Stimulated activated naive B cell treated with anti-CD40 and anti-IgM and Interleukin-4, amounts not matched to agents 10 μg/mL and 1 μg/mL and 100 μg/mL, for 72 hours (primary cell): ENCODE measurements at regions not wholly inside any gene's neighbourhood (a gene's known extent, or its start where the extent isn't known, plus 50 kb on each side); places are given as distances from the start of the nearest gene placed in this dataset.

Experiments
- ATAC-seq, 2 donors: fragments of 150-1000 bp; cut with Tn5 transposase; replicated peaks; 2 replicates each; pipeline ENCODE4 v1.10.0; 2021; ENCODE audit warnings: moderate library complexity in 1 of 2
- DNase-seq: peaks from one replicate; pipeline ENCODE4 v3.0.0; 2021
- H3K27ac Mint-ChIP-seq: one replicate; pipeline ENCODE4 v1.8.0; 2022; ENCODE audit warnings: mild to moderate bottlenecking, mixed read lengths
- H3K27me3 Mint-ChIP-seq, 2 donors: one replicate each; pipeline ENCODE4 v1.8.0; 2022; ENCODE audit warnings: mixed read lengths in 2 of 2
- H3K36me3 Mint-ChIP-seq, 2 donors: one replicate each; pipeline ENCODE4 v1.8.0; 2022; ENCODE audit warnings: mixed read lengths in 2 of 2, mild to moderate bottlenecking in 1 of 2
- H3K4me1 Mint-ChIP-seq, 2 donors: one replicate each; pipeline ENCODE4 v1.8.0; 2022; ENCODE audit warnings: mixed read lengths in 2 of 2, mild to moderate bottlenecking in 1 of 2
- H3K4me3 Mint-ChIP-seq, 2 donors: one replicate each; pipeline ENCODE4 v1.8.0; 2022; ENCODE audit warnings: mild to moderate bottlenecking in 2 of 2, mixed read lengths in 2 of 2, moderate library complexity in 1 of 2
- H3K9me3 Mint-ChIP-seq, 2 donors: one replicate each; pipeline ENCODE4 v1.8.0; 2022; ENCODE audit warnings: mixed read lengths in 2 of 2, mild to moderate bottlenecking in 1 of 2

DNA sequence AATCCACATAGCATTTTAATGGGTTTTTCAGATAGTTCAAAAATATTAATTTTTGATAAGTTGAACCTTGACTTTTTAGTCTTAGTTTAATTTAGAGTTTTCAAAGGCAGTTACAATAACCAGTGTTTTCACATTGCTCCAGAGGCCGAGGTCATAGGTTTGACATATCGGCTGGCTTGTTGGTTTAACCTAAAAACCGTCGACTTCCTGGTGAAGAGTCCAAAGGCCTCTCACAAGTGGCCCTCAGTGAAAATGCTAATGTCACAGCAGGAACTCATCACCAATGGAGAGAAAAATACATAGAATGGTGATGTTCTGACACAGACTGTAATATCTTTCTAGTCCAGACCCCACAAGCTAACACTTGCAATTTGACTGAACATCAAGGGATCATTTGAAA is 642.3 kb downstream of the PLOD2 start:
- H3K9me3 Mint-ChIP-seq = no peaks in the 10 kb centered on the region
- no peaks in the 10 kb centered on the region for H3K4me1 Mint-ChIP-seq

DNA sequence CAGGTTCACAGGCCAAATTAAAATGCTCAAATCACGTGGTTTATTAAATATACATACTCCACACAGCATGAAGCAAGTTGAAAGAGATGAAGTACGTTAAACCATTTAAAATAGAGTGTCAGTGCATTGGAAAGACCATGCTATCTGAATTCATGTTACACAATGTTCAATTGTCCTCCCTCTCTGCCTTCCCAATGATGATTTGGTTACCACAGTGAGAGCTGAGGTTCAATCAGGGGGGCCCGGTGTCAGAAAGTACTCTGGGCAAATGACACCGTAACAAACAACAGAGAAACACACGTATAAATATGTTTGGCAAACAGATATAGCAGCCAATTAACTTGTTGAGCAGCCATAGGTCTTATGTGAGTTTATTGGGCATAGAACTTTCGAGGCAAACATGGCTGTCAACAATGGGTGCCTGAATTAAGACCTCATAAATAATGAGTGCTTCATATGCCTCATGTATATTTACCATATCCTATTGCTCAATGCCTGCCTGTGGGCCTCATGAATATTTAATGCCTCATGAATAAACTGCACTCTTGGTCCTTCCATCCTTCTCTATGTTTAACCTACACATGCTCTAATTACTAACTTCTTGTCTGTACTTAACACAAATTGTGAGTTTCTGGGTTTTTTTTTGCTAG is 641.5 kb downstream of the PLOD2 start:
- no peak for ATAC-seq
- Mint-ChIP-seq H3K9me3 (no peaks in the 10 kb centered on the region), H3K36me3 (no peaks in the 10 kb centered on the region), H3K4me1 (no peaks in the 10 kb centered on the region), H3K27ac (no peak overlapping the region), H3K4me3 (no peak overlapping the region), H3K27me3 (no peaks in the 10 kb centered on the region)
- no peak for DNase-seq

More for the DNA sequence above, 642.3 kb downstream of the PLOD2 start:
- no peak overlapping the region for H3K27ac Mint-ChIP-seq
- no peak overlapping the region for H3K4me3 Mint-ChIP-seq
- H3K36me3 Mint-ChIP-seq = no peaks in the 10 kb centered on the region
- H3K27me3 Mint-ChIP-seq = no peaks in the 10 kb centered on the region
- ATAC-seq (no peak), DNase-seq (no peak)

DNA sequence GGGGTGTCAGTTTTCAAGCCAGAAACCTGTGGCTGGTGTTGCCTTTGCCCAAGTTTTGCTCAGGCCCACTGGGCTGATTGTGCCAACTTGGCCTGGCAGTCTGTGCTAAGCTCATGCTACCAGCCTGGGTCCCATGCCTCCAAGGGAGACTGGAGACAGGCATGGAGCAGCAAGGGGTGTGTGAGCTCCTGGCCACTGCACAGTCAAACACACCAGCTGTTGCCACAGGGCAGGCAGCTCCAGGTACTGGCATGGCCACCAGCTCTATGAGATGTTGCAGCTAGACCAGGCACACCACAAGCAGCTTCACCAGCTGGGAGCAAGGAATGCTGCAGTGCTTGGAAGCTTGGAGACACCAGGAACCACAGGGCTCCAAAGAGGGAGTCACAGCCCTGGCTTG is 638.8 kb downstream of the PLOD2 start:
- H3K27ac Mint-ChIP-seq = no peak overlapping the region
- H3K27me3 Mint-ChIP-seq = no peaks in the 10 kb centered on the region
- H3K4me3 Mint-ChIP-seq = no peak overlapping the region
- no peaks in the 10 kb centered on the region for H3K36me3 Mint-ChIP-seq
- peak in 1 of 2 donors; percentile 21 for ATAC-seq
- H3K9me3 Mint-ChIP-seq = no peaks in the 10 kb centered on the region
- no peak for DNase-seq
- H3K4me1 Mint-ChIP-seq = no peaks in the 10 kb centered on the region

DNA sequence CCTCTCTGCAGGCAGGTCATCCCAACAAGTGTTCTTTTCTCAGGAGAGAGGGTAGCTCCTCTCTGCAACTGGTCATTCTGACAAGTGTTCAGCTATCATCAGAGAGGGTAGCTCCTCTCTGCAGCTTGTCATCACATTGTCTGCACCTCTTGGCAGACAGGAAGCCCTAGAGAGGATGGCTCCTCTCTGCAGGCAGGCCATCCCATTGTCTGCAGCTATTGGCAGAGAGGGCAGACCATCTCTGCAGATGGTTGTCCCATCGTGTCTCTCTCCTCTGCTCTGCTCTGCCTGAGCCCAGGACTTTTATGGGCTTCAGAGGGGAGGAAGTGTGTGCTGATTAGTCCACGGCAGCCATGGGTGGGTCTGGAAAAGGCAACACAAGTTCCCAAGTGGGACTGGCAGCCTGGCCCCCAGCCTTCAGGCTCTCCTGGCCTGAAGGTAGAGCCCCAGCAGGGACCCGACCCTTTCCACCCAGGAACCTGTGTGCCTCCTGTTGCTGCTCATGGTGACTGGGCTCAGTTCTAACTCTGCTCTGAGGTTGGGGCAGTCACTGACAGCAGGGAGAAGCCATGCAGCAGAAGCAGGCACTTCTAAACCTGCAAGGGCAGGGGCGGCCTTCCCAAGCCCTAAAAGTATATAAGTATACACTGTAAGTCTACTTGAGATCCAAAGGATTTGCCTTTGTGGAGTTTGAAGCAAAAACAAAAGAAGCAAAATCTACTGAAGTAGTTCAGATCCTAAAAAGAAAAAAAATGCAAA is 637.9 kb downstream of the PLOD2 start:
- no peak overlapping the region for H3K4me3 Mint-ChIP-seq
- H3K27me3 Mint-ChIP-seq = no peaks in the 10 kb centered on the region
- no peaks in the 10 kb centered on the region for H3K9me3 Mint-ChIP-seq
- no peaks in the 10 kb centered on the region for H3K4me1 Mint-ChIP-seq
- ATAC-seq = peak; percentile 18 to 42
- DNase-seq = no peak
- no peak overlapping the region for H3K27ac Mint-ChIP-seq
- no peaks in the 10 kb centered on the region for H3K36me3 Mint-ChIP-seq

DNA sequence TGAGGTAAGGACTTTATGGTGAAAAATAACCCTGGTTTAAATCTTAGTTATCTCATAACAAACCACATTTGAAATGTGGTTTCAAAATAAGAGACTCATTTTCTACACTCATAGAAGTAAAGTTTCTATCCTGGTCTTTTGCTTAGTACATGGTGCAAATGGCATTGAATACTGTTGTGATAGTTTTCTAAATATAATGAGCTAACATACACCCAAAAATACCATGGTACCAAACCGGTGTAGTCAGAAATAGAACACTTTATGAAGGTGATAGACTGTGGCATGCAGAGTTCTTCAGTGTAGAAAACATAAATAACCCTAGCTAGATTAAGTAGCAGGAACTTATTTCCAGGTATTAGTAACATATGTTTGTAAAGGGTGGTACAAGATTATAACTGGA is 629.4 kb downstream of the PLOD2 start:
- Mint-ChIP-seq H3K36me3 (no peaks in the 10 kb centered on the region), H3K27me3 (no peaks in the 10 kb centered on the region), H3K4me3 (no peak overlapping the region), H3K4me1 (no peaks in the 10 kb centered on the region), H3K9me3 (peaks cover 0 to 1% of the 10 kb centered on the region in 2 donors), H3K27ac (no peak overlapping the region)
- DNase-seq (no peak), ATAC-seq (no peak)

DNA sequence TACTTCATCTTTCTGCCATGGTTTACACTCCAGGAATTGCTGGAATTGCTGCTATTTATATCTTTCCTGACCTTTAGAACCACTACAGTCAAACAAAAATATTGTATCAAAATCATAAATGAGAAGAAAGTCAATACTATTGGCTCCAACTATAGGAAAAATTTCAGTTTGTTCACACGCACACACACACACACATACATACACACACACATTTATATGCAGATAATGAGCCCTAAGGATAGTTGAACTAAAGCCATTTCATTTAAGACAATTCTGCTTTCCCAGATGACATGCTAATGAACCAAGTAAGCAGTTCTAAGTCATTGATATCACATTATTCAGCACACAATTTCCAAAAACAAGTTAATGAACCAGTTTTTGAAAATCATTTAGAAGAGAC is 627.3 kb downstream of the PLOD2 start:
- no peak for ATAC-seq
- H3K36me3 Mint-ChIP-seq = no peaks in the 10 kb centered on the region

DNA sequence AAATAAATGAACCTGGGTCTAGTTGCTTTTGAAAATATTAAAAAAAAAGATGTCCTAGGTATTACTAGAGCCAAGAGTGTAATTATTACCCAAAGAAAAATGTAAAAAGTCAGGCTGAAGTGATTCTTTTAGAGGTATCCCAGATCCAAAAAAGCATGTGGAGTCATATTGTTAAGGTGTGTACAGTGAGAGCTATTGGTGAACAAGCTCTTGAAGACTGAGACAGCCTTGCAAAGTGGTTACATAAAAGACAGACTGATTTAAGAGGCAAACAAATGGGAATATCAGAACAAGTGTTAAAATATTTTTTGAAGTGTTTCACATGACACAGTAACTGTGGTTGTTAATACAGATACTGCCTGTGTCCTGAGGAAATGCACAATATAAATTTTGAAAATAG is 624.5 kb downstream of the PLOD2 start:
- Mint-ChIP-seq H3K27ac (no peak overlapping the region), H3K9me3 (peaks cover 0 to 1% of the 10 kb centered on the region in 2 donors), H3K36me3 (no peaks in the 10 kb centered on the region), H3K4me3 (no peak overlapping the region), H3K27me3 (no peaks in the 10 kb centered on the region), H3K4me1 (no peaks in the 10 kb centered on the region)
- no peak for DNase-seq
- no peak for ATAC-seq

More for the DNA sequence above, 627.3 kb downstream of the PLOD2 start:
- no peaks in the 10 kb centered on the region for H3K4me1 Mint-ChIP-seq
- H3K4me3 Mint-ChIP-seq = no peak overlapping the region
- peaks cover 0 to 1% of the 10 kb centered on the region in 2 donors for H3K9me3 Mint-ChIP-seq
- no peak for DNase-seq
- no peaks in the 10 kb centered on the region for H3K27me3 Mint-ChIP-seq
- no peak overlapping the region for H3K27ac Mint-ChIP-seq

DNA sequence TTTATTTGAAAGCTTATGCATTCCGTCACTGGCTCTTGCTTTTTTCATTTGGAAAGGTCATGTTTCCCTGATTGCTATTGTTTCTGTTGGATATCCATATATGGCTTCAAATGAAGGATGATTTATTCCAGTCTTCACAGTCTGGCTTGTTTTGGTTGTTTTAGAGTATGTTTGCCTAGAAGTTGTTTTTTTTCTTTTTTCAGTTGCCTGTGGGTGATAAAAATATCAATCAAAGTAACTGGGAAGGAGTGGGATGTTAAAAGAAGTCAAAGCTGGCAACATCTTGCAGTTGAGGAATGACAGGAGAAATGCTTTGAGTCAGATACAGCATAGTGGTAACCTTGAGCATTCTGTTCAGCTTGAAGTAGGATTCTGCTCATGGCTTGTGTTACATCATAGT is 610.5 kb downstream of the PLOD2 start:
- Mint-ChIP-seq H3K9me3 (peaks cover 11 to 13% of the 10 kb centered on the region in 2 donors), H3K27me3 (no peaks in the 10 kb centered on the region), H3K27ac (no peak overlapping the region), H3K4me3 (no peak overlapping the region), H3K4me1 (no peaks in the 10 kb centered on the region), H3K36me3 (no peaks in the 10 kb centered on the region)
- ATAC-seq (no peak), DNase-seq (no peak)

DNA sequence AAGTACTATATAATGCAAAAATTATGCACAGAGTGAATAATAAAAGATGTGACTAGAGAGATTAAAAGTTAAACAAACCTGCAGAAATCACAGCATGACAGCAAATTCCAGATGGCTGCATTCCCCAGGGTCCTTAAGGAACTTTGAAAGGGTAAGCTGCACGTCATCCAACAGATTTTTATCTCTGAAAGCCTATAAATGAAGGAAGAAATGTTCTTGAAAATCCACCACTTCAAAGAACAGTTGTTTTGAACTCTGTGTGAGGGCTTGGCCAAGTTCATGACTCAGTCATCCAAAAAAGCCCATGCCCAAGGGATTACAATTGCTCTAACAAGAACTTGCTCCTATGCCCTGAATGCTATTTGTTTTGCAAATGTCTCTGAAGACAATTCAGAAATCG is 603.6 kb downstream of the PLOD2 start:
- Mint-ChIP-seq H3K27me3 (no peaks in the 10 kb centered on the region), H3K36me3 (no peaks in the 10 kb centered on the region), H3K27ac (no peak overlapping the region), H3K4me3 (no peak overlapping the region), H3K9me3 (peaks cover 11 to 22% of the 10 kb centered on the region in 2 donors), H3K4me1 (no peaks in the 10 kb centered on the region)
- no peak for DNase-seq
- no peak for ATAC-seq

DNA sequence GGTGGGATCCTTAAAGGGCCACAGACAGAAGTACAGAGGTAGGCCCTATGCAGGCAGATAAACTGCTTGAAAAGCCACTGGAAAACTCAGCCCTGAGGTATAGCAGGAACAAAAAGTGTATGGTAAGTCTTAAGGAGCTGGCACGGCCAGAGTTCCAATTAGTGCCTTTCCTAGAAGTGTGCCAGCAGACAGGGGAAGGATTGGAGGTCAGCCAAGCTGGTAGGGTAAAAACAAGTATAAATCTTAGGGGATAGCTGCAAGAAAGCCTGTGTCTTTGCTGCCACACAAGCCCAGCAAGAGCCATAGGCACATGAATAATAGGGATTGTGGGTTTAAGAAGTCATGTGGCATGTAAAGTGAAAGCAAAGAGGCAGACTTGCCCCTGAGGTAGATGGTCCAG is 582.5 kb downstream of the PLOD2 start:
- ATAC-seq = no peak
- H3K27me3 Mint-ChIP-seq = no peaks in the 10 kb centered on the region
- H3K4me3 Mint-ChIP-seq = no peak overlapping the region
- H3K27ac Mint-ChIP-seq = no peak overlapping the region
- peaks cover 0 to 1% of the 10 kb centered on the region in 2 donors for H3K9me3 Mint-ChIP-seq
- DNase-seq = no peak
- H3K4me1 Mint-ChIP-seq = no peaks in the 10 kb centered on the region
- H3K36me3 Mint-ChIP-seq = no peaks in the 10 kb centered on the region

DNA sequence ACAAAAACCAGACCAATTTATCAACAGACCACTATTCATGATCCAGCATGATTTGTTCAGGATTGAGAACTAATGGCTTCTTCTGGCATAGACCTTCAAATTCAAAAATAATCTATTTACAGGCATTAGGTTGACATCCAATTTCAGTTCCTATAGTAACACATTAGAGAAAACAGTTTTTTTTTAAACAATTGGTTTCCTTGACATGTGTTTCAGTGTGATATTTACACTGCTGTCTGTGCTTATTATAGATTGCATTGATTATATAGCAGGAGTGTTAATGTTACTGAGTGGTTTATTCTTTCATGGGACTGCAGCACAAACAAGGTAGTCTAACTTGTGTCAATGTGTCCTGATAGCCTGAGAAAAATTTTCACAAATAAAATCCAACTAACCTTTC is 579.3 kb downstream of the PLOD2 start:
- ATAC-seq (no peak), DNase-seq (no peak)
- Mint-ChIP-seq H3K27me3 (no peaks in the 10 kb centered on the region), H3K4me3 (no peak overlapping the region), H3K36me3 (no peaks in the 10 kb centered on the region), H3K27ac (no peak overlapping the region), H3K4me1 (no peaks in the 10 kb centered on the region), H3K9me3 (peaks cover 0 to 1% of the 10 kb centered on the region in 2 donors)

DNA sequence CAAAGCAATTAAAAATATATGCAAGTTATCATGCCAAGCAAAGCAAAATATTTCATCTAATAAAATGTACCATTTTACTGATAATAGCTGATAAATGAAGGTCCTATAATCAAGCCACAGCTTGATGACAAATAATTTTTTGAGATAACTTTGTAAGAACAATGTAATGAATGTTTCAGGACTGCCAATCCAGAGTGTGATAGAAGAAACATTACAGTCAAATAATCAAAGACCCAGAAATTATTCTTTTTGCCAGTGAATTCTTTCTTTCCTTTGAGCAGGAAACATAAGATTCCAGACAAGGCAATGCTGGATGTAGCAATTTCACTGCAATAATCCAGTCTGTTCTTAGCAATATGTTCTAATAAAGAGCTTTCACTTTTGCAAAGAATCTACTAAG is 556.1 kb downstream of the PLOD2 start:
- H3K9me3 Mint-ChIP-seq = peaks cover 1 to 3% of the 10 kb centered on the region in 2 donors
- H3K4me1 Mint-ChIP-seq = no peaks in the 10 kb centered on the region
- no peak overlapping the region for H3K27ac Mint-ChIP-seq
- H3K4me3 Mint-ChIP-seq = no peak overlapping the region
- H3K27me3 Mint-ChIP-seq = no peaks in the 10 kb centered on the region
- ATAC-seq (no peak), DNase-seq (no peak)
- no peaks in the 10 kb centered on the region for H3K36me3 Mint-ChIP-seq

DNA sequence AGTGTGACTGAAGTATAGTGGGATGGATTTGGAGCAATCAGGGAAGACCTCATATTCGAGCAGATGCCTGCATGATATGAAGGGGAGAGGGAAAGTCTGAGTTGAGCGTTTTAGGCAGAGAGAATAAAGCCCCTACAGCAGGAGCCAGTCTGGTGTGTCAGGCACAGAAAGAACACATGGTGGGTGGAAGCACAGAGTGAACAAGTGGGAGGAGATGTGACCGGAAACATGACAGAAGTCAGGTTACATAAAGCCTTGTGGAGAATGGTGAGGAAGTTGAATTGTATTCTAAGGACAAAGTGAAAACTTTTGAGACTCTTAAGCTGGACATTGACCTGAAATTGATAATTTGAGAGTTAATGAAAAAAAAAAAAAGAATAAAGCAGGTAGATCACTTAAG is 541.0 kb downstream of the PLOD2 start:
- Mint-ChIP-seq H3K9me3 (peaks cover 5% of the 10 kb centered on the region in 2 donors), H3K4me1 (no peaks in the 10 kb centered on the region), H3K4me3 (no peak overlapping the region), H3K36me3 (no peaks in the 10 kb centered on the region), H3K27me3 (no peaks in the 10 kb centered on the region), H3K27ac (no peak overlapping the region)
- ATAC-seq (no peak), DNase-seq (no peak)

DNA sequence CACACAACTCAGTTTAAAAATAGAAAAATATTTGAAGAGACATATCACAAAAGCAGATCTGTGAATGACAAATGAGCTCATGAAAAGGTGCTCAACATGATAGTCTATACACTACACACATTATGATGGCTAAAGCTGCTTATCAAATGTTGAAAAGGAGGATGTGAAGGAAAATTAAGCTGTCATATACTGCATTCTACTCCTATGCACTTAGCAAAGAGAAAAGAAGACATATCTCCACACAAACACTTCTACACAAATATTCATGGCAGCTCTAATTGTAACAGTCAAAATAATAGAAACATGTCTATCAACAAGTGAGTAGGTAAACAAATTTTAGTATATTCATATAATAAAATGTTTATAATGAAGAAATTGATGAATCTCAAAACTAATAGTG is 540.5 kb downstream of the PLOD2 start:
- Mint-ChIP-seq H3K9me3 (peaks cover 4 to 5% of the 10 kb centered on the region in 2 donors), H3K36me3 (no peaks in the 10 kb centered on the region), H3K4me3 (no peak overlapping the region), H3K27ac (no peak overlapping the region), H3K27me3 (no peaks in the 10 kb centered on the region), H3K4me1 (no peaks in the 10 kb centered on the region)
- DNase-seq (no peak), ATAC-seq (no peak)

DNA sequence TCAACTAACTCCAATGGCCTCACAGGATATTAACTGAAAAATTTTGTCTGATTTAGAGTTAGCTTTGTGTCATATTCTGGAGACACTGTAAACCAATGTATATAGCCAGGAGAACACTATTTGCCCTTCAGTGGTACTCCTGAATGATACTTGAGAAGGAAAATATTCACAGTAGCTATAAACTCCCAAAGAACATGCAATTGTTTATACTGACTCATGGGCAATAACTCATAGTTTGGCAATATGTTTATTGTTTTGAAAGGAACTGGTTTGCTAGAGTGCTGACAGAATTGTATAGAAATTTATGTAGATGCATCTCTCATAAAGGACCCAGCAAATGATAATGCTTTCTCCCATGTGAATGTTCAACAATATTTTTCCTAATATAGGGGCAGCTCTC is 537.6 kb downstream of the PLOD2 start:
- Mint-ChIP-seq H3K9me3 (peaks cover 0 to 1% of the 10 kb centered on the region in 2 donors), H3K27me3 (no peaks in the 10 kb centered on the region), H3K4me1 (no peaks in the 10 kb centered on the region), H3K36me3 (no peaks in the 10 kb centered on the region), H3K27ac (no peak overlapping the region), H3K4me3 (no peak overlapping the region)
- no peak for DNase-seq
- ATAC-seq = no peak
